Adrenal gland (tissue), 5 donors: ENCODE measurements at regions not wholly inside any gene's neighbourhood (a gene's known extent, or its start where the extent isn't known, plus 50 kb on each side); places are given as distances from the start of the nearest gene placed in this dataset.
"Not testable (repeated sequence)": the region's sequence is repeated elsewhere in the genome, so short reads cannot be mapped to it uniquely, and the experiment has no call there.

Source experiments
- POLR2A ChIP-seq, 2 donors: fragments of 450-650 bp; IDR thresholded peaks; one replicate each; pipeline ENCODE4 v1.6.1; 2017; ENCODE audit warnings: antibody characterized with exemption in 2 of 2, mild to moderate bottlenecking in 2 of 2, moderate library complexity in 1 of 2
- TF ChIP-seq, protein P1 (sequence below), 6 experiments: fragments of 450-650 bp in 4 of 6; fragments of 200-600 bp in 2 of 6; sonication (generic) in 1 of 6; IDR thresholded peaks; 1 replicate in 5 of 6; 2 replicates in 1 of 6; pipeline versions ENCODE4 v1.5.1 to v1.8.0; 2016 to 2021; ENCODE audit warnings: antibody characterized with exemption in 6 of 6, mild to moderate bottlenecking in 2 of 6, moderate library complexity in 1 of 6
- donor health status: DM: no; HTN: no; CAD: no.

DNA sequence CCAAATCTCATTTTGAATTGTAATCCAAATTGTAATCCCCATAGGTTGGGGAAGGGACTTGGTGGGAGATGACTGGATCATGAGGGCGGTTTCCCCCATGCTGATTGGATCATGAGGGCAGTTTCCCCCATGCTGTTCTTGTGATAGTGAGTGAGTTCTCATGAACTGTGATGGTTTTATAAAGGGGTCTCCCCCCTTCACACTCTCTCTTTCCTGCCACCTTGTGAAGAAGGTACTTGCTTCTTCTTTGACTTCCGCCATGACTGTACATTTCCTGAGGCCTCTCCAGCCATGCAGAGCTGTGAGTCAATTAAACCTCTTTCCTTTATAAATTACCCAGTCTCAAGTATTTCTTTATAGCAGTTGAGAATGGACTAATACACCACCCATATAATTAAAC is 68.4 kb downstream of the NFKBIZ start:
- TF ChIP-seq, protein P1, sequence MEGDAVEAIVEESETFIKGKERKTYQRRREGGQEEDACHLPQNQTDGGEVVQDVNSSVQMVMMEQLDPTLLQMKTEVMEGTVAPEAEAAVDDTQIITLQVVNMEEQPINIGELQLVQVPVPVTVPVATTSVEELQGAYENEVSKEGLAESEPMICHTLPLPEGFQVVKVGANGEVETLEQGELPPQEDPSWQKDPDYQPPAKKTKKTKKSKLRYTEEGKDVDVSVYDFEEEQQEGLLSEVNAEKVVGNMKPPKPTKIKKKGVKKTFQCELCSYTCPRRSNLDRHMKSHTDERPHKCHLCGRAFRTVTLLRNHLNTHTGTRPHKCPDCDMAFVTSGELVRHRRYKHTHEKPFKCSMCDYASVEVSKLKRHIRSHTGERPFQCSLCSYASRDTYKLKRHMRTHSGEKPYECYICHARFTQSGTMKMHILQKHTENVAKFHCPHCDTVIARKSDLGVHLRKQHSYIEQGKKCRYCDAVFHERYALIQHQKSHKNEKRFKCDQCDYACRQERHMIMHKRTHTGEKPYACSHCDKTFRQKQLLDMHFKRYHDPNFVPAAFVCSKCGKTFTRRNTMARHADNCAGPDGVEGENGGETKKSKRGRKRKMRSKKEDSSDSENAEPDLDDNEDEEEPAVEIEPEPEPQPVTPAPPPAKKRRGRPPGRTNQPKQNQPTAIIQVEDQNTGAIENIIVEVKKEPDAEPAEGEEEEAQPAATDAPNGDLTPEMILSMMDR (IDR thresholded peaks at IDR 0.05): not testable (repeated sequence)
- not testable (repeated sequence) for TF ChIP-seq POLR2A (IDR thresholded peaks at IDR 0.05)
